Calu3 (cell line): ENCODE measurements at regions not wholly inside any gene's neighbourhood (a gene's known extent, or its start where the extent isn't known, plus 50 kb on each side); places are given as distances from the start of the nearest gene placed in this dataset.
"Not testable (repeated sequence)": the region's sequence is repeated elsewhere in the genome, so short reads cannot be mapped to it uniquely, and the experiment has no call there.

Experiments
- BruUV-seq: library from RNA; stranded (reverse); fragments of 400-500 nt; replicated peaks from 2 replicates; lab custom pipeline; 2021; lab: Mats Ljungman, UMichigan
- CTCF ChIA-PET: fragments of 300-600 bp; sonication (Branson Sonifier 250); formaldehyde crosslinking; loops from one replicate; lab custom pipeline; 2022; ENCODE audit warnings: antibody characterized with exemption; lab: Charles Lee
- DNase-seq: peaks from one replicate; pipeline ENCODE4 v3.0.0; 2022
- H3K27ac Mint-ChIP-seq: one replicate; pipeline ENCODE4 v1.8.0; 2022; ENCODE audit warnings: mixed read lengths; ENCODE audit not compliant: unreplicated experiment
- H3K27me3 Mint-ChIP-seq: one replicate; pipeline ENCODE4 v1.8.0; 2022; ENCODE audit warnings: mixed read lengths; ENCODE audit not compliant: unreplicated experiment
- H3K36me3 Mint-ChIP-seq: one replicate; pipeline ENCODE4 v1.8.0; 2022; ENCODE audit warnings: mild to moderate bottlenecking, moderate library complexity, mixed read lengths; ENCODE audit not compliant: insufficient read depth, unreplicated experiment
- H3K4me1 Mint-ChIP-seq: one replicate; pipeline ENCODE4 v1.8.0; 2022; ENCODE audit warnings: mild to moderate bottlenecking, low read depth, mixed read lengths; ENCODE audit not compliant: unreplicated experiment
- H3K4me3 Mint-ChIP-seq: one replicate; pipeline ENCODE4 v1.8.0; 2022; ENCODE audit warnings: mild to moderate bottlenecking, low read depth, moderate library complexity, mixed read lengths; ENCODE audit not compliant: unreplicated experiment
- H3K9me3 Mint-ChIP-seq: one replicate; pipeline ENCODE4 v1.8.0; 2022; ENCODE audit warnings: low read depth, mixed read lengths; ENCODE audit not compliant: unreplicated experiment
- intact Hi-C: fragments of 100-400 bp; cut with micrococcal nuclease; formaldehyde crosslinking; loops from one replicate; pipeline ENCODE4 v1.10.0; 2022; ENCODE audit not compliant: unreplicated experiment
- TF ChIP-seq, protein P1 (sequence below): fragments of 200-600 bp; IDR thresholded peaks from one replicate; pipeline ENCODE4 v1.8.0; 2022; ENCODE audit warnings: antibody characterized with exemption; ENCODE audit not compliant: unreplicated experiment

DNA sequence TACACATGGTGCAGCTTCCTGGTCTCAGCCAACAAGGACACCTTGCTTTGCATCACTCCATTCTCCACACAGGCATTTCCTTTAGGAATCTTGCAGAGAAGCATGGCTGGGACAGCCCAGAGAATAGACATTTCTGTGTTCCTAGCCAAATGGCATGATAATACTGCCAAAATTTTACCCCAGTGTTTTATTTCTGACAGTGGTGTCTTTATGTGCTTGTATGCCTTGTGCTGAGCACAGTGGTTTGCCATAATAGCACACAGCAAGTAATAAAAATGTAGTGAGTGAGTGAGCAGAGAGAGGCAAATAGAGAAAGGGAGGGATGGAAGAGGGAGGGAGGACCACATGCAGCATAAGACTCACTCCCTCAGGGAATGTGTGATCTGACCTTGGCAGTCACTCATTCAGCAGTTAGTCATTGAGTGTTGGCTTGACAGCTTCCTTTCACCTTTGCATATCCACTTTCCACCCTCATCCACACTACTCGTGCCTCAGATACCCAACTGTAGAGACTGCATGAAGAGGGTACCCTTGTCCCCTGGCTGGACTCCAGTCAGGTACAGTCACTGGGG is 212.8 kb upstream of the CCDC196 start:
- CTCF ChIA-PET: no interaction called here
- DNase-seq: no peak
- H3K27ac Mint-ChIP-seq: no peak overlapping the region
- H3K4me1 Mint-ChIP-seq: no peaks in the 10 kb centered on the region
- TF ChIP-seq, protein P1, sequence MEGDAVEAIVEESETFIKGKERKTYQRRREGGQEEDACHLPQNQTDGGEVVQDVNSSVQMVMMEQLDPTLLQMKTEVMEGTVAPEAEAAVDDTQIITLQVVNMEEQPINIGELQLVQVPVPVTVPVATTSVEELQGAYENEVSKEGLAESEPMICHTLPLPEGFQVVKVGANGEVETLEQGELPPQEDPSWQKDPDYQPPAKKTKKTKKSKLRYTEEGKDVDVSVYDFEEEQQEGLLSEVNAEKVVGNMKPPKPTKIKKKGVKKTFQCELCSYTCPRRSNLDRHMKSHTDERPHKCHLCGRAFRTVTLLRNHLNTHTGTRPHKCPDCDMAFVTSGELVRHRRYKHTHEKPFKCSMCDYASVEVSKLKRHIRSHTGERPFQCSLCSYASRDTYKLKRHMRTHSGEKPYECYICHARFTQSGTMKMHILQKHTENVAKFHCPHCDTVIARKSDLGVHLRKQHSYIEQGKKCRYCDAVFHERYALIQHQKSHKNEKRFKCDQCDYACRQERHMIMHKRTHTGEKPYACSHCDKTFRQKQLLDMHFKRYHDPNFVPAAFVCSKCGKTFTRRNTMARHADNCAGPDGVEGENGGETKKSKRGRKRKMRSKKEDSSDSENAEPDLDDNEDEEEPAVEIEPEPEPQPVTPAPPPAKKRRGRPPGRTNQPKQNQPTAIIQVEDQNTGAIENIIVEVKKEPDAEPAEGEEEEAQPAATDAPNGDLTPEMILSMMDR: no peak
- no peaks in the 10 kb centered on the region for H3K9me3 Mint-ChIP-seq
- no TSS peak for BruUV-seq
- H3K27me3 Mint-ChIP-seq: peaks cover 45% of the 10 kb centered on the region
- no peaks in the 10 kb centered on the region for H3K36me3 Mint-ChIP-seq
- intact Hi-C loops: no loop called here
- H3K4me3 Mint-ChIP-seq: no peak overlapping the region

DNA sequence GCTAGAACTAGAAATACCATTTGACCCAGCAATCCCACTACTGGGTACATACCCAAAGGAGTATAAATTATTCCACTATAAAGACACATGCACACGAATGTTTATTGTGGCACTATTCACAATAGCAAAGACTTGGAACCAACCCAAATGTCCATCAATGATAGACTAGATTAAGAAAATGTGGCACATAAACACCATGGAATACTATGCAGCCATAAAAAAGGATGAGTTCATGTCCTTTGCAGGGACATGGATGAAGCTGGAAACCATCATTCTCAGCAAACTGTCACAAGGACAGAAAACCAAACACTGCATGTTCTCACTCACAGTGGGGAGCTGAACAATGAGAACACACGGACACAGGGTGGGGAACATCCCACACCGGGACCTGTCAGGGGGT is 207.8 kb upstream of the CCDC196 start:
- BruUV-seq, H3K4me3 Mint-ChIP-seq, H3K4me1 Mint-ChIP-seq, DNase-seq, H3K9me3 Mint-ChIP-seq, H3K36me3 Mint-ChIP-seq, H3K27ac Mint-ChIP-seq, CTCF ChIA-PET, intact Hi-C loops: not testable (repeated sequence)
- peaks cover 23% of the 10 kb centered on the region for H3K27me3 Mint-ChIP-seq

DNA sequence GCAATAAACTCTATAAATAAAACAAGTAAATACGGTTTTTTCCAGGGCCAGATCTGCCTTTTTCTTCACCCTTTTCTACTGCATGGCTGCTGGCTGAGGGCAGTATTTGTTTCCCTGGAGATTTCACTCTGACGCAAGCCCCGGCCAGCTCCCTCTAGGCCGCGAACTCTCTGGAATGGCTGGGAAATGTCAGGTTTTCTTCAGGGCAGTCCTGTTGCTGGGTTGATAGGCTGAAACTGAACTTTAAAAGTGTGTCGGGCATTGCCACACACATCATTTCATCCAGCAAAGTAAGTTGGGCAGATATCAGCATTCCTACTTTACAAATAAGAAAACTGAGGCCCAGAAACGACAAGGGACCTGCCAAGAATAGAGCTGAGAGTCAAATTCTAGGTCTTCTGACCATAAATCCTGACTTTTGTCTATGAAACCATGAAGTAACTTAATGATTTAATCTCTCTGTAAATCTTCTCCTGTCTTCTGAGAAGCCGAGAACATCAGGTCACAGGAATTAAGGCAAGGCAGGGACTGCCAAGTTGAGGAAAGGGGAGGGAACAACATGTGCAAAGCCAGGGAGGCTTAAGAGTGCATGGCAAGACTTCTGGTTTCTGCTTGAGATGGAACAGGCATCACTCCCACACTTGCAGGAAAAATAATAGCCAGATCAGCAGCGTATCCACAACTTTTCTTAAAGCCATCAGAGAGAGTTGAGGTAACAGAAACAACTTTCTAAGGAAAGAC is 205.0 kb upstream of the CCDC196 start:
- no TSS peak for BruUV-seq
- CTCF ChIA-PET: interaction anchor here (0.6 kb wide), 1 partner anchor 66 kb away, joined by 3 read pairs; no protein-coding TSS in a partner anchor
- Mint-ChIP-seq H3K27me3 (peaks cover 7% of the 10 kb centered on the region), H3K36me3 (no peaks in the 10 kb centered on the region), H3K9me3 (no peaks in the 10 kb centered on the region), H3K4me3 (no peak overlapping the region), H3K27ac (no peak overlapping the region), H3K4me1 (no peaks in the 10 kb centered on the region)
- TF ChIP-seq, protein P1: no peak
- intact Hi-C loops: no loop called here
- DNase-seq: no peak

DNA sequence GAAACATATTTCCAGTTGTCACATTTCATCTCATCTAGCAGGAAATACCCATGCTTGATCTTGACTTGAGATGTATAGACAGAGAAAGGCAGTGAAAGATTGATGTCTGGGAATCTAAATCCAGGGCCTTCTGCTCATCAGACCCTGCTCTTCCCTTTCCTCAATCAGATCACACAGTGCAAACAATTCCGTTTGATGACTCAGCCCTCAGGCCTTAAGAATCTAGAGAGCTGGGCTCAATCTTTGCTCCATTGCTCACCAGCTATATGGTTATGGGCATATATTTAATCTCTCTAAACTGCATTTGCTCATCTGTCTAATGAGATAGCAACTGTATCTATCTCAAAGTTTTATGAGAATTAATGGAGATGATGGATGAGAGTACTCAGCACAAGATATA is 201.8 kb upstream of the CCDC196 start:
- Mint-ChIP-seq H3K9me3 (no peaks in the 10 kb centered on the region), H3K27ac (no peak overlapping the region), H3K4me1 (no peaks in the 10 kb centered on the region), H3K4me3 (no peak overlapping the region), H3K36me3 (no peaks in the 10 kb centered on the region), H3K27me3 (no peaks in the 10 kb centered on the region)
- intact Hi-C loops: no loop called here
- TF ChIP-seq, protein P1: no peak
- no TSS peak for BruUV-seq
- no peak for DNase-seq
- CTCF ChIA-PET: no interaction called here

DNA sequence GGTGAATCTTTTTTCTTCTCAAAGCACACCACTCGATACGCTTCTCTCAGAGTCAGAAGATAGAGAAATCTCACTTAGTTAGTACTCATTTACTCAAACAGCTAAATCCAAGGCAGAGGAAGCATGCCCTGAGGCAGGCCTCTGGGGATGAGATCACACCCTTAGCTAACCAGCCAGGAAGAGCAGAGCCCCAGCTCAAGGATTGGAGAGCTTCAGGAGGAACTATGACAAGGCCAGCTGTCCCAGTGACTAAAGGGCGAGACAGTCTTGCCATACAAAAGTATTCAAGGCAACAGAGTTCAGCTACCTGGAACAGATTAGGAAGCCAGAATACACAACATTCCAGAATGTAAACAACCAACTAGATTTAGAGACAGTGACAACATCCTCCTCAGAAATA is 197.7 kb upstream of the CCDC196 start:
- no peak for DNase-seq
- Mint-ChIP-seq H3K27ac (no peak overlapping the region), H3K4me3 (no peak overlapping the region), H3K4me1 (no peaks in the 10 kb centered on the region), H3K27me3 (peaks cover 7% of the 10 kb centered on the region), H3K9me3 (no peaks in the 10 kb centered on the region), H3K36me3 (no peaks in the 10 kb centered on the region)
- CTCF ChIA-PET: no interaction called here
- TF ChIP-seq, protein P1: no peak
- BruUV-seq: no TSS peak
- intact Hi-C loops: no loop called here
